H1 (cell line): ENCODE measurements at regions not wholly inside any gene's neighbourhood (a gene's known extent, or its start where the extent isn't known, plus 50 kb on each side); places are given as distances from the start of the nearest gene placed in this dataset.

ENCODE experiments used
- CTCF ChIA-PET: fragments of 300-600 bp; sonication (Branson Sonifier 250); formaldehyde crosslinking; loops from one replicate; lab custom pipeline; 2021; ENCODE audit not compliant: partially characterized antibody; lab: Charles Lee
- POLR2A ChIA-PET: fragments of 300-600 bp; sonication (Branson Sonifier 250); formaldehyde crosslinking; loops from one replicate; lab custom pipeline; 2021; ENCODE audit warnings: inconsistent platforms; ENCODE audit not compliant: partially characterized antibody; lab: Charles Lee
- DNase-seq, 2 experiments: peaks; one replicate each; pipeline versions ENCODE4 v3.0.0 to v3.0.0-alpha.2; 2010 to 2022; ENCODE audit warnings: low spot score in 2 of 2, low read depth in 1 of 2, mixed read lengths in 1 of 2
- FAIRE-seq: peaks from 2 replicates; lab custom pipeline; 2011; peaks lifted over from hg19 to GRCh38; lab: Jason Lieb, UNC
- H2AFZ ChIP-seq: 2 replicates; pipeline ENCODE4 v1.8.1; 2012; ENCODE audit warnings: low read length, inconsistent platforms
- H2AK5ac ChIP-seq: 2 replicates; pipeline ENCODE4 v1.6.1; 2013; ENCODE audit warnings: low read depth, low read length
- H2BK120ac ChIP-seq: replicated peaks from 2 replicates; pipeline ENCODE3; 2013; ENCODE audit warnings: low read depth, low read length, inconsistent platforms
- H2BK12ac ChIP-seq: 2 replicates; pipeline ENCODE4 v1.6.1; 2013; ENCODE audit warnings: low read depth, low read length
- H2BK15ac ChIP-seq: 2 replicates; pipeline ENCODE4 v1.6.1; 2013; ENCODE audit warnings: low read length
- H2BK20ac ChIP-seq: 2 replicates; pipeline ENCODE4 v1.6.1; 2013; ENCODE audit warnings: low read length
- H2BK5ac ChIP-seq: 2 replicates; pipeline ENCODE4 v1.6.1; 2013; ENCODE audit warnings: low read depth, low read length
- H3K14ac ChIP-seq: 2 replicates; pipeline ENCODE4 v1.6.1; 2013; ENCODE audit warnings: inconsistent platforms; ENCODE audit not compliant: insufficient read length
- H3K18ac ChIP-seq: 2 replicates; pipeline ENCODE4 v1.6.1; 2013; ENCODE audit warnings: low read length; ENCODE audit errors: extremely low read depth
- H3K23ac ChIP-seq: 2 replicates; pipeline ENCODE4 v1.6.1; 2013; ENCODE audit warnings: inconsistent platforms; ENCODE audit not compliant: insufficient read length
- H3K23me2 ChIP-seq: 2 replicates; pipeline ENCODE4 v1.6.1; 2013; ENCODE audit warnings: low read depth, low read length
- H3K27ac ChIP-seq: 2 replicates; pipeline ENCODE4 v1.6.1; 2011; ENCODE audit warnings: low read depth, low read length, inconsistent platforms
- H3K27me3 ChIP-seq, 4 experiments: replicated peaks in 1 of 4; 1 replicate in 1 of 4; 2 replicates in 3 of 4; pipeline versions ENCODE4 v1.6.1 to v1.8.1; 2011 to 2013; ENCODE audit warnings: low read length in 3 of 4, mild to moderate bottlenecking in 3 of 4, inconsistent platforms in 2 of 4, mixed read lengths in 2 of 4, moderate library complexity in 1 of 4; ENCODE audit not compliant: control insufficient read depth in 3 of 4, insufficient read depth in 3 of 4; ENCODE audit errors: extremely low read depth in 1 of 4
- H3K36me3 ChIP-seq, 4 experiments: 2 replicates each; pipeline versions ENCODE4 v1.6.1 to v1.8.1; 2011 to 2013; ENCODE audit warnings: mild to moderate bottlenecking in 4 of 4, low read length in 3 of 4, moderate library complexity in 2 of 4, control low read depth in 1 of 4, inconsistent platforms in 1 of 4; ENCODE audit not compliant: insufficient read depth in 4 of 4, control insufficient read depth in 2 of 4
- H3K4ac ChIP-seq: replicated peaks from 2 replicates; pipeline ENCODE3; 2013; ENCODE audit warnings: low read length, low read depth, mixed read lengths, inconsistent platforms; ENCODE audit not compliant: insufficient read length
- H3K4me1 ChIP-seq, 4 experiments: replicated peaks in 1 of 4; 1 replicate in 1 of 4; 2 replicates in 3 of 4; pipeline versions ENCODE4 v1.6.1 to v1.8.1; 2011 to 2013; ENCODE audit warnings: low read length in 3 of 4, inconsistent platforms in 2 of 4, mixed read lengths in 1 of 4; ENCODE audit not compliant: insufficient read depth in 4 of 4, control insufficient read depth in 3 of 4
- H3K4me2 ChIP-seq, 2 experiments: 2 replicates each; pipeline versions ENCODE4 v1.6.1 to v1.8.1; 2011 to 2013; ENCODE audit warnings: low read depth in 2 of 2, low read length in 2 of 2, control low read depth in 1 of 2, inconsistent platforms in 1 of 2, mild to moderate bottlenecking in 1 of 2; ENCODE audit not compliant: insufficient read depth in 1 of 2
- H3K4me3 ChIP-seq, 4 experiments: fragments of 200-600, 300-600 bp in 1 of 4; sonication (generic), shearing (Covaris generic), sonication (Bioruptor Twin) in 1 of 4; 2 replicates each; pipeline versions ENCODE4 v1.5.1 to v1.8.1; 2011 to 2016; ENCODE audit warnings: low read length in 4 of 4, low read depth in 3 of 4, control low read depth in 2 of 4, inconsistent platforms in 2 of 4, mild to moderate bottlenecking in 2 of 4, mixed read lengths in 1 of 4, moderate library complexity in 1 of 4; ENCODE audit not compliant: insufficient read depth in 2 of 4; ENCODE audit errors: extremely low read depth in 1 of 4
- H3K56ac ChIP-seq: replicated peaks from 2 replicates; pipeline ENCODE3; 2013; ENCODE audit warnings: low read depth, mild to moderate bottlenecking, mixed read lengths, low read length, inconsistent platforms; ENCODE audit not compliant: insufficient read length
- H3K79me1 ChIP-seq: 2 replicates; pipeline ENCODE4 v1.6.1; 2013; ENCODE audit warnings: low read depth, low read length, control low read depth
- H3K79me2 ChIP-seq, 2 experiments: 2 replicates each; pipeline versions ENCODE4 v1.6.1 to v1.8.1; 2012 to 2013; ENCODE audit warnings: low read length in 2 of 2, mild to moderate bottlenecking in 2 of 2, inconsistent platforms in 1 of 2; ENCODE audit not compliant: insufficient read depth in 2 of 2, control insufficient read depth in 1 of 2
- H3K9ac ChIP-seq, 4 experiments: replicated peaks in 1 of 4; 1 replicate in 1 of 4; 2 replicates in 3 of 4; pipeline versions ENCODE4 v1.6.1 to v1.8.1; 2011 to 2013; ENCODE audit warnings: low read depth in 3 of 4, low read length in 3 of 4, control low read depth in 2 of 4, mild to moderate bottlenecking in 2 of 4, moderate library complexity in 2 of 4, inconsistent platforms in 1 of 4; ENCODE audit errors: extremely low read depth in 1 of 4
- H3K9me3 ChIP-seq, 2 experiments: 2 replicates each; pipeline versions ENCODE4 v1.6.1 to v1.8.1; 2012 to 2013; ENCODE audit warnings: mild to moderate bottlenecking in 2 of 2, moderate library complexity in 2 of 2, control low read depth in 1 of 2, inconsistent platforms in 1 of 2, low read depth in 1 of 2, low read length in 1 of 2, mixed read lengths in 1 of 2; ENCODE audit not compliant: insufficient read depth in 2 of 2
- H4K20me1 ChIP-seq, 2 experiments: replicated peaks in 1 of 2; 2 replicates each; pipeline versions ENCODE3 to v1.8.1; 2011 to 2013; ENCODE audit warnings: inconsistent platforms in 2 of 2, low read length in 2 of 2, mild to moderate bottlenecking in 1 of 2; ENCODE audit not compliant: insufficient read depth in 2 of 2, control insufficient read depth in 1 of 2
- H4K5ac ChIP-seq: 2 replicates; pipeline ENCODE4 v1.6.1; 2013; ENCODE audit warnings: low read length, low read depth, mixed read lengths, inconsistent platforms; ENCODE audit not compliant: insufficient read length
- H4K8ac ChIP-seq: 2 replicates; pipeline ENCODE4 v1.8.0; 2013; ENCODE audit warnings: mild to moderate bottlenecking, moderate library complexity, low read length, inconsistent platforms; ENCODE audit not compliant: insufficient read depth; ENCODE audit errors: extremely low read depth
- H4K91ac ChIP-seq: replicated peaks from 2 replicates; pipeline ENCODE3; 2013; ENCODE audit warnings: low read length, mixed read lengths, inconsistent platforms; ENCODE audit not compliant: insufficient read length
- WGBS, 2 experiments: shearing (Covaris generic) in 1 of 2; methylation state at CpG; one replicate each; pipeline versions ENCODE4 v1.1.6 to v1.1.7; 2013 to 2015; ENCODE audit warnings: low lambda C conversion rate in 2 of 2, mixed read lengths in 2 of 2, inconsistent platforms in 1 of 2, low coverage in 1 of 2, missing lambda C conversion rate in 1 of 2; ENCODE audit not compliant: insufficient replicate concordance in 2 of 2, insufficient coverage in 1 of 2, insufficient read length in 1 of 2; ENCODE audit errors: extremely low coverage in 1 of 2, missing lambda C conversion rate in 1 of 2; 5-methylcytosine and 5-hydroxymethylcytosine counted together
- TF ChIP-seq, protein P1 (sequence below): fragments of 300-600 bp; sonication (generic); IDR thresholded peaks from 2 replicates; pipeline ENCODE4 v1.7.1; 2012; ENCODE audit warnings: low read length, moderate library complexity, mild to moderate bottlenecking, inconsistent platforms; ENCODE audit not compliant: insufficient replicate concordance

- Histone ChIP-seq H3K79me2 (no peaks in the 10 kb centered on the region), H2BK15ac (no peak overlapping the region), H3K27me3 (no peaks in the 10 kb centered on the region), H4K91ac (no peak overlapping the region), H3K36me3 (no peaks in the 10 kb centered on the region), H3K56ac (no peak overlapping the region), H2BK12ac (no peak overlapping the region), H4K5ac (no peak overlapping the region), H3K18ac (no peak overlapping the region), H2AFZ (no peak overlapping the region), H3K4ac (no peak overlapping the region), H3K4me1 (no peaks in the 10 kb centered on the region), H2BK20ac (no peak overlapping the region), H4K8ac (no peak overlapping the region), H3K23ac (no peak overlapping the region), H2AK5ac (no peak overlapping the region), H3K9me3 (no peaks in the 10 kb centered on the region; a peak in 1 of 4 replicates), H3K4me3 (no peak overlapping the region), H3K23me2 (no peaks in the 10 kb centered on the region), H3K27ac (no peak overlapping the region), H3K4me2 (no peak overlapping the region), H2BK5ac (no peak overlapping the region), H4K20me1 (no peaks in the 10 kb centered on the region), H3K79me1 (no peaks in the 10 kb centered on the region), H3K14ac (no peak overlapping the region), H3K9ac (no peak overlapping the region), H2BK120ac (no peak overlapping the region)
- ChIA-PET CTCF (interaction anchor here (0.8 to 0.9 kb wide), 2 partner anchors 23 to 30 kb away, joined by 3 to 4 read pairs; no protein-coding TSS in a partner anchor), POLR2A (no interaction called here)
- WGBS, 2 experiments = 84% methylated on average over 4 of the region's 4 CpGs; no CpG with 5 or more reads in 1 of the 2 experiments
- TF ChIP-seq, protein P1, sequence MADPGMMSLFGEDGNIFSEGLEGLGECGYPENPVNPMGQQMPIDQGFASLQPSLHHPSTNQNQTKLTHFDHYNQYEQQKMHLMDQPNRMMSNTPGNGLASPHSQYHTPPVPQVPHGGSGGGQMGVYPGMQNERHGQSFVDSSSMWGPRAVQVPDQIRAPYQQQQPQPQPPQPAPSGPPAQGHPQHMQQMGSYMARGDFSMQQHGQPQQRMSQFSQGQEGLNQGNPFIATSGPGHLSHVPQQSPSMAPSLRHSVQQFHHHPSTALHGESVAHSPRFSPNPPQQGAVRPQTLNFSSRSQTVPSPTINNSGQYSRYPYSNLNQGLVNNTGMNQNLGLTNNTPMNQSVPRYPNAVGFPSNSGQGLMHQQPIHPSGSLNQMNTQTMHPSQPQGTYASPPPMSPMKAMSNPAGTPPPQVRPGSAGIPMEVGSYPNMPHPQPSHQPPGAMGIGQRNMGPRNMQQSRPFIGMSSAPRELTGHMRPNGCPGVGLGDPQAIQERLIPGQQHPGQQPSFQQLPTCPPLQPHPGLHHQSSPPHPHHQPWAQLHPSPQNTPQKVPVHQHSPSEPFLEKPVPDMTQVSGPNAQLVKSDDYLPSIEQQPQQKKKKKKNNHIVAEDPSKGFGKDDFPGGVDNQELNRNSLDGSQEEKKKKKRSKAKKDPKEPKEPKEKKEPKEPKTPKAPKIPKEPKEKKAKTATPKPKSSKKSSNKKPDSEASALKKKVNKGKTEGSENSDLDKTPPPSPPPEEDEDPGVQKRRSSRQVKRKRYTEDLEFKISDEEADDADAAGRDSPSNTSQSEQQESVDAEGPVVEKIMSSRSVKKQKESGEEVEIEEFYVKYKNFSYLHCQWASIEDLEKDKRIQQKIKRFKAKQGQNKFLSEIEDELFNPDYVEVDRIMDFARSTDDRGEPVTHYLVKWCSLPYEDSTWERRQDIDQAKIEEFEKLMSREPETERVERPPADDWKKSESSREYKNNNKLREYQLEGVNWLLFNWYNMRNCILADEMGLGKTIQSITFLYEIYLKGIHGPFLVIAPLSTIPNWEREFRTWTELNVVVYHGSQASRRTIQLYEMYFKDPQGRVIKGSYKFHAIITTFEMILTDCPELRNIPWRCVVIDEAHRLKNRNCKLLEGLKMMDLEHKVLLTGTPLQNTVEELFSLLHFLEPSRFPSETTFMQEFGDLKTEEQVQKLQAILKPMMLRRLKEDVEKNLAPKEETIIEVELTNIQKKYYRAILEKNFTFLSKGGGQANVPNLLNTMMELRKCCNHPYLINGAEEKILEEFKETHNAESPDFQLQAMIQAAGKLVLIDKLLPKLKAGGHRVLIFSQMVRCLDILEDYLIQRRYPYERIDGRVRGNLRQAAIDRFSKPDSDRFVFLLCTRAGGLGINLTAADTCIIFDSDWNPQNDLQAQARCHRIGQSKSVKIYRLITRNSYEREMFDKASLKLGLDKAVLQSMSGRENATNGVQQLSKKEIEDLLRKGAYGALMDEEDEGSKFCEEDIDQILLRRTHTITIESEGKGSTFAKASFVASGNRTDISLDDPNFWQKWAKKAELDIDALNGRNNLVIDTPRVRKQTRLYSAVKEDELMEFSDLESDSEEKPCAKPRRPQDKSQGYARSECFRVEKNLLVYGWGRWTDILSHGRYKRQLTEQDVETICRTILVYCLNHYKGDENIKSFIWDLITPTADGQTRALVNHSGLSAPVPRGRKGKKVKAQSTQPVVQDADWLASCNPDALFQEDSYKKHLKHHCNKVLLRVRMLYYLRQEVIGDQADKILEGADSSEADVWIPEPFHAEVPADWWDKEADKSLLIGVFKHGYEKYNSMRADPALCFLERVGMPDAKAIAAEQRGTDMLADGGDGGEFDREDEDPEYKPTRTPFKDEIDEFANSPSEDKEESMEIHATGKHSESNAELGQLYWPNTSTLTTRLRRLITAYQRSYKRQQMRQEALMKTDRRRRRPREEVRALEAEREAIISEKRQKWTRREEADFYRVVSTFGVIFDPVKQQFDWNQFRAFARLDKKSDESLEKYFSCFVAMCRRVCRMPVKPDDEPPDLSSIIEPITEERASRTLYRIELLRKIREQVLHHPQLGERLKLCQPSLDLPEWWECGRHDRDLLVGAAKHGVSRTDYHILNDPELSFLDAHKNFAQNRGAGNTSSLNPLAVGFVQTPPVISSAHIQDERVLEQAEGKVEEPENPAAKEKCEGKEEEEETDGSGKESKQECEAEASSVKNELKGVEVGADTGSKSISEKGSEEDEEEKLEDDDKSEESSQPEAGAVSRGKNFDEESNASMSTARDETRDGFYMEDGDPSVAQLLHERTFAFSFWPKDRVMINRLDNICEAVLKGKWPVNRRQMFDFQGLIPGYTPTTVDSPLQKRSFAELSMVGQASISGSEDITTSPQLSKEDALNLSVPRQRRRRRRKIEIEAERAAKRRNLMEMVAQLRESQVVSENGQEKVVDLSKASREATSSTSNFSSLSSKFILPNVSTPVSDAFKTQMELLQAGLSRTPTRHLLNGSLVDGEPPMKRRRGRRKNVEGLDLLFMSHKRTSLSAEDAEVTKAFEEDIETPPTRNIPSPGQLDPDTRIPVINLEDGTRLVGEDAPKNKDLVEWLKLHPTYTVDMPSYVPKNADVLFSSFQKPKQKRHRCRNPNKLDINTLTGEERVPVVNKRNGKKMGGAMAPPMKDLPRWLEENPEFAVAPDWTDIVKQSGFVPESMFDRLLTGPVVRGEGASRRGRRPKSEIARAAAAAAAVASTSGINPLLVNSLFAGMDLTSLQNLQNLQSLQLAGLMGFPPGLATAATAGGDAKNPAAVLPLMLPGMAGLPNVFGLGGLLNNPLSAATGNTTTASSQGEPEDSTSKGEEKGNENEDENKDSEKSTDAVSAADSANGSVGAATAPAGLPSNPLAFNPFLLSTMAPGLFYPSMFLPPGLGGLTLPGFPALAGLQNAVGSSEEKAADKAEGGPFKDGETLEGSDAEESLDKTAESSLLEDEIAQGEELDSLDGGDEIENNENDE = no peak
- FAIRE-seq = no peak
- no peak for DNase-seq
These were observed 299.9 kb upstream of the MYOCD start for GRCh38 chr17:12365805-12366204.
